ENCODE measurements at regions not wholly inside any gene's neighbourhood (a gene's known extent, or its start where the extent isn't known, plus 50 kb on each side); places are given as distances from the start of the nearest gene placed in this dataset.
"Not testable (repeated sequence)": the region's sequence is repeated elsewhere in the genome, so short reads cannot be mapped to it uniquely, and the experiment has no call there.

DNA sequence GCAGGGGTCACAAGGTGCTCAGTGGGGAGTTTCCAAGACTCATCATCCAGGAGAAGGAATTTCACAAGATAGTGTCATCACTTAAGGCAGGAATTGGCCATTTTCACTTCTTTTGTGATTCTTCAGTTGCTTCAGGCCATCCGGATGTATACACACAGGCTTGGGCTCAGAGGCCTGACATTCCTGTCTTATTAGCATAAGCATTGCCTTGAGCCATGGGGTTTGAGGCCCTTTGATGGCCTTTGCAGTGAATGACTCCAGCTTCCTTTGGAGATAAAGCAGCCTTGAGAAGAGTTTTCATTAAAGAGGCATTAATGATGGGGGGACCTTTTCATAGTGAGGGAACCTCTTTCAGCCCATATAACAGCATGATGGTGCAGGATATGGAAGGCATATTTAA lies 366.0 kb upstream of the CNTNAP5 start:
- Mint-ChIP-seq H3K4me3 (no peak overlapping the region), H3K4me1 (peaks cover 6% of the 10 kb centered on the region), H3K36me3 (ENCODE audit: low read depth) (no peaks in the 10 kb centered on the region), H3K27me3 (ENCODE audit: low read depth) (peaks cover 6% of the 10 kb centered on the region), H3K9me3 (peaks cover 12% of the 10 kb centered on the region), H3K27ac (no peak overlapping the region)
- TF ChIP-seq, protein P1, sequence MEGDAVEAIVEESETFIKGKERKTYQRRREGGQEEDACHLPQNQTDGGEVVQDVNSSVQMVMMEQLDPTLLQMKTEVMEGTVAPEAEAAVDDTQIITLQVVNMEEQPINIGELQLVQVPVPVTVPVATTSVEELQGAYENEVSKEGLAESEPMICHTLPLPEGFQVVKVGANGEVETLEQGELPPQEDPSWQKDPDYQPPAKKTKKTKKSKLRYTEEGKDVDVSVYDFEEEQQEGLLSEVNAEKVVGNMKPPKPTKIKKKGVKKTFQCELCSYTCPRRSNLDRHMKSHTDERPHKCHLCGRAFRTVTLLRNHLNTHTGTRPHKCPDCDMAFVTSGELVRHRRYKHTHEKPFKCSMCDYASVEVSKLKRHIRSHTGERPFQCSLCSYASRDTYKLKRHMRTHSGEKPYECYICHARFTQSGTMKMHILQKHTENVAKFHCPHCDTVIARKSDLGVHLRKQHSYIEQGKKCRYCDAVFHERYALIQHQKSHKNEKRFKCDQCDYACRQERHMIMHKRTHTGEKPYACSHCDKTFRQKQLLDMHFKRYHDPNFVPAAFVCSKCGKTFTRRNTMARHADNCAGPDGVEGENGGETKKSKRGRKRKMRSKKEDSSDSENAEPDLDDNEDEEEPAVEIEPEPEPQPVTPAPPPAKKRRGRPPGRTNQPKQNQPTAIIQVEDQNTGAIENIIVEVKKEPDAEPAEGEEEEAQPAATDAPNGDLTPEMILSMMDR (IDR thresholded peaks at IDR 0.05; ENCODE audit: unreplicated experiment in 3 of 3), result no peak

DNA sequence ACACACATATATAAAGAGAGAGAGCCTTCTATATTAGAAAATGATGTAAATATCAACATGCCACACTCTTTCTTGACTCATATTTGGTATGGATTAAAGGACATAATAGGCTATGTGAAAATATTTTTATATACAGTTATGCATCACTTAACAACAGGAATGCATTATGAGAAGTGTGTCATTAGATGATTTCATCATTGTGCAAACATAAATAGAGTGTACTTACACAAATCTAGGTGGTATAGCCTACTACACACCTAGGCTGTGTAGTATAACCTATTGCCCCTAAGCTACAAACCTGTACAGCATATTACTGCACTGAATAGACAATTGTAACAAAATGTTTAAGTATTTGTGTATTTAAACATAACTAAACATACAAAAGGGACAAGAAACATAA lies 354.8 kb upstream of the CNTNAP5 start:
- TF ChIP-seq, protein P1 (IDR thresholded peaks at IDR 0.05; ENCODE audit: unreplicated experiment in 3 of 3), result no peak
- Mint-ChIP-seq H3K9me3 (peaks cover 3% of the 10 kb centered on the region), H3K36me3 (ENCODE audit: low read depth) (no peaks in the 10 kb centered on the region), H3K27ac (no peak overlapping the region), H3K27me3 (ENCODE audit: low read depth) (no peaks in the 10 kb centered on the region), H3K4me3 (no peak overlapping the region), H3K4me1 (peaks cover 15% of the 10 kb centered on the region)

DNA sequence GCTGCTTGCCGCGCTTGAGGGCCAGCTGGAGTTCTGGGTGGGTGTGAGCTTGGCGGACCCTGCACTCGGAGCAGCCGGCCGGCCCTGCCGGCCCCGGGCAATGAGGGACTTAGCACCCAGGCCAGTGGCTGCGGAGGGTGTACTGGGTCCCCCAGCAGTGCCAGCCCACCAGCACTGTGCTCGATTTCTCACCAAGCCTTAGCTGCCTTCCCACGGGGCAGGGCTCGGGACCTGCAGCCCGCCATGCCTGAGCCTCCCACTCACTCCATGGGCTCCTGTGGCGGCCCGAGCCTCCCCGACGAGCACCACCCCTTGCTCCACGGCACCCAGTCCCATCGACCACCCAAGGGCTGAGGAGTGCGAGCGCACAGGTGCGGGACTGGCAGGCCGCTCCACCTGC lies 341.3 kb upstream of the CNTNAP5 start:
- H3K27me3 Mint-ChIP-seq (ENCODE audit: low read depth); H3K27ac Mint-ChIP-seq; H3K36me3 Mint-ChIP-seq (ENCODE audit: low read depth); H3K4me3 Mint-ChIP-seq: not testable (repeated sequence)
- Mint-ChIP-seq H3K9me3 (peaks cover 23% of the 10 kb centered on the region), H3K4me1 (peaks cover 12% of the 10 kb centered on the region)

DNA sequence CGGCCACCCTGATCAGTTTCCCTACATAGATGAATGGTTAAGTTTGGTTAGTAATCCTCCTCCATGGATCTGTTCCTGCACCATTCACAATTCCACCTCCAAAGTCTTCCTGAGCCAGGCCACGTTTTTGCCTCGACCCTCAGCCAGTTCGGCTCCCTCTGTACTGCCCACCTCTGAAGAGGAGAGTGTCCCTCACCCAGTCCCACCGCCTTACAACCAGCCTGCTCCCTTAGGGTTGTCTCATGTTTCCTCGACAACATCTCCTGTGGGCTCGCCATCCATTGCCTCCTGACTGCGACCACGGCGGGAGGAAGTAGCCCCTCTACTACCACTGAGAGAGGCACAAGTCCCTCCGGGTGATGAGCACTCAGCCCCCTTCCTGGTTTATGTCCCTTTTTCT lies 338.0 kb upstream of the CNTNAP5 start:
- Mint-ChIP-seq H3K27ac (no peak overlapping the region), H3K36me3 (ENCODE audit: low read depth) (no peaks in the 10 kb centered on the region), H3K27me3 (ENCODE audit: low read depth) (peaks cover 5% of the 10 kb centered on the region), H3K9me3 (peaks cover 26% of the 10 kb centered on the region), H3K4me1 (no peaks in the 10 kb centered on the region), H3K4me3 (no peak overlapping the region)
- TF ChIP-seq, protein P1 (IDR thresholded peaks at IDR 0.05; ENCODE audit: unreplicated experiment in 3 of 3), result no peak

DNA sequence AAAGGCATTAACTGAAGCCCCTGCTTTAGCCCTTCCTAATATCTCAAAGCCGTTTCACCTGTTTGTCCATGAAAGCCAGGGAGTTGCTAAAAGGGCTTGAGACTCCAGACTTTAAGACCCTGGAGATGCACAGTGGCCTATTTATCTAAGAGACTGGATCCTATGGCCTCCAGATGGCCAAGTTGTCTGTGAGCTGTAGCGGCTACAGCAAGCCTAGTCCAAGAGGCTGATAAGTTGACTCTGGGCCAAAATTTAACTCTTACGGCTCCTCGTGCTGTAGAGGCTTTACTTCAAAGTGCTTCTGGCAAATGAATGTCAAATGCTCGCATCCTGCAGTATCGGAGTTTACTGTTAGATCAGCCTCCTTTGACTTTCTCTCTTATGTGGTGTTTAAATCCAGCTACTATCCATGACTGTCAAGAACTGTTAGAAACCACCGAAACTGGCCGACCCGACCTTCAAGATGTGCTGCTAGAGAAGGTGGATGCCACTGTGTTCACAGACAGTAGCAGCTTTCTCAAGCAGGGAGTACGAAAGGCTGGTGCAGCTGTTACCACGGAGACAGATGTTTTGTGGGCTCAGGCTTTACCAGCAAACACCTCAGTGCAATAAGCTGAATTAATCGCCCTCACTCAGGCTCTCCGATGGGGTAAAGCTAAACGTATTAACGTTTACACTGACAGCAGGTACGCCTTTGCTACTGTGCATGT lies 336.7 kb upstream of the CNTNAP5 start:
- Mint-ChIP-seq H3K27me3 (ENCODE audit: low read depth) (peaks cover 5% of the 10 kb centered on the region), H3K4me1 (no peaks in the 10 kb centered on the region), H3K4me3 (no peak overlapping the region), H3K36me3 (ENCODE audit: low read depth) (no peaks in the 10 kb centered on the region), H3K9me3 (peaks cover 20% of the 10 kb centered on the region), H3K27ac (no peak overlapping the region)
- TF ChIP-seq, protein P1 (IDR thresholded peaks at IDR 0.05; ENCODE audit: unreplicated experiment in 3 of 3), result no peak

DNA sequence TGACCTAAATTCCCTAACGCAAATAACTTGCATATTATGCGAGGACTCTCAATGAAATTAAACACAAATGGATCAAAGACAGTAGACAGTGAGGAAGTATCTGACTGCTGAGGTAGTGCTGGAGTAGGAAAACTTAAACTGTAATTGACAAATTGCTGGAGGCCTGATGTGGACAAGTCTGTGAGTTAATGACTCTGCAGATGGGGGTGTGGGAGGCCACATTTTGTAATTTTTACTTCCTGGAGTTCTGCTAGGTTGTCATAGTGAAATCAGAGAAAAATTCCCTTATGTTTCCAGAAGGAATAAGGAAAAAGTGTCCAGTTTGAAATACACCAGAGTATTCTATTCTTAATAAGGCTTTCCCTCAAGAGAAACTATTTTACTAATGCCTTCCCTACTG lies 333.0 kb upstream of the CNTNAP5 start:
- Mint-ChIP-seq H3K27ac (no peak overlapping the region), H3K36me3 (ENCODE audit: low read depth) (no peaks in the 10 kb centered on the region), H3K4me1 (no peaks in the 10 kb centered on the region), H3K27me3 (ENCODE audit: low read depth) (peaks cover 5% of the 10 kb centered on the region), H3K4me3 (no peak overlapping the region), H3K9me3 (peaks cover 6% of the 10 kb centered on the region)
- TF ChIP-seq, protein P1 (IDR thresholded peaks at IDR 0.05; ENCODE audit: unreplicated experiment in 3 of 3), result no peak
